HG03354 (cell line): ENCODE measurements at regions not wholly inside any gene's neighbourhood (a gene's known extent, or its start where the extent isn't known, plus 50 kb on each side); places are given as distances from the start of the nearest gene placed in this dataset.

Source experiments
- ATAC-seq: cut with Tn5 transposase; IDR thresholded peaks from one replicate; pipeline ENCODE4 v1.9.1; 2021; ENCODE audit warnings: mild to moderate bottlenecking; ENCODE audit not compliant: unreplicated experiment, poor library complexity, severe bottlenecking

GRCh38 chr15:58381697-58382096 lies 50.1 kb upstream of the LIPC start:
- ATAC-seq = no peak
